Uterus (tissue), 2 donors: ENCODE measurements at regions not wholly inside any gene's neighbourhood (a gene's known extent, or its start where the extent isn't known, plus 50 kb on each side); places are given as distances from the start of the nearest gene placed in this dataset.

Experiments
- POLR2A ChIP-seq, 2 donors: fragments of 450-650 bp; IDR thresholded peaks; one replicate each; pipeline ENCODE4 v1.6.1; 2016; ENCODE audit warnings: antibody characterized with exemption in 2 of 2, mild to moderate bottlenecking in 1 of 2, moderate library complexity in 1 of 2
- TF ChIP-seq, protein P1 (sequence below), 4 experiments: fragments of 200-600 bp in 2 of 4; fragments of 450-650 bp in 2 of 4; sonication (generic) in 2 of 4; IDR thresholded peaks; one replicate each; pipeline ENCODE4 v1.5.1; 2016 to 2019; ENCODE audit warnings: antibody characterized with exemption in 4 of 4, mild to moderate bottlenecking in 2 of 4, moderate library complexity in 1 of 4

GRCh38 chr1:65717815-65718454 is 74.8 kb upstream of the PDE4B start:
- TF ChIP-seq, protein P1, sequence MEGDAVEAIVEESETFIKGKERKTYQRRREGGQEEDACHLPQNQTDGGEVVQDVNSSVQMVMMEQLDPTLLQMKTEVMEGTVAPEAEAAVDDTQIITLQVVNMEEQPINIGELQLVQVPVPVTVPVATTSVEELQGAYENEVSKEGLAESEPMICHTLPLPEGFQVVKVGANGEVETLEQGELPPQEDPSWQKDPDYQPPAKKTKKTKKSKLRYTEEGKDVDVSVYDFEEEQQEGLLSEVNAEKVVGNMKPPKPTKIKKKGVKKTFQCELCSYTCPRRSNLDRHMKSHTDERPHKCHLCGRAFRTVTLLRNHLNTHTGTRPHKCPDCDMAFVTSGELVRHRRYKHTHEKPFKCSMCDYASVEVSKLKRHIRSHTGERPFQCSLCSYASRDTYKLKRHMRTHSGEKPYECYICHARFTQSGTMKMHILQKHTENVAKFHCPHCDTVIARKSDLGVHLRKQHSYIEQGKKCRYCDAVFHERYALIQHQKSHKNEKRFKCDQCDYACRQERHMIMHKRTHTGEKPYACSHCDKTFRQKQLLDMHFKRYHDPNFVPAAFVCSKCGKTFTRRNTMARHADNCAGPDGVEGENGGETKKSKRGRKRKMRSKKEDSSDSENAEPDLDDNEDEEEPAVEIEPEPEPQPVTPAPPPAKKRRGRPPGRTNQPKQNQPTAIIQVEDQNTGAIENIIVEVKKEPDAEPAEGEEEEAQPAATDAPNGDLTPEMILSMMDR (IDR thresholded peaks at IDR 0.05) = no peak
- no peak for TF ChIP-seq POLR2A (IDR thresholded peaks at IDR 0.05)
